Immature natural killer cell (primary cell): ENCODE measurements at regions not wholly inside any gene's neighbourhood (a gene's known extent, or its start where the extent isn't known, plus 50 kb on each side); places are given as distances from the start of the nearest gene placed in this dataset.
"Not testable (repeated sequence)": the region's sequence is repeated elsewhere in the genome, so short reads cannot be mapped to it uniquely, and the experiment has no call there.

Experiments
- DNase-seq, 3 donors: peaks; one replicate each; pipeline ENCODE4 v3.0.0; 2022; ENCODE audit warnings: mixed read lengths in 1 of 3
- H3K27ac Mint-ChIP-seq, 6 donors: one replicate each; pipeline ENCODE4 v1.8.0; 2020; ENCODE audit warnings: mixed read lengths in 6 of 6, mild to moderate bottlenecking in 5 of 6, inconsistent platforms in 4 of 6, moderate library complexity in 3 of 6
- H3K27me3 Mint-ChIP-seq, 3 donors: one replicate each; pipeline ENCODE4 v1.8.0; 2020 to 2021; ENCODE audit warnings: low read depth in 3 of 3, mild to moderate bottlenecking in 3 of 3, mixed read lengths in 3 of 3, moderate library complexity in 3 of 3, inconsistent platforms in 1 of 3
- H3K36me3 Mint-ChIP-seq, 3 donors: one replicate each; pipeline ENCODE4 v1.8.0; 2020; ENCODE audit warnings: mixed read lengths in 3 of 3, inconsistent platforms in 2 of 3, mild to moderate bottlenecking in 2 of 3
- H3K4me1 Mint-ChIP-seq, 2 donors: one replicate each; pipeline ENCODE4 v1.8.0; 2020; ENCODE audit warnings: inconsistent platforms in 2 of 2, mild to moderate bottlenecking in 2 of 2, mixed read lengths in 2 of 2, moderate library complexity in 1 of 2
- H3K4me3 Mint-ChIP-seq, 5 donors: one replicate each; pipeline ENCODE4 v1.8.0; 2020; ENCODE audit warnings: mild to moderate bottlenecking in 5 of 5, mixed read lengths in 5 of 5, inconsistent platforms in 3 of 5, moderate library complexity in 3 of 5
- H3K9me3 Mint-ChIP-seq, 6 donors: one replicate each; pipeline ENCODE4 v1.8.0; 2020; ENCODE audit warnings: mild to moderate bottlenecking in 6 of 6, mixed read lengths in 6 of 6, inconsistent platforms in 4 of 6, moderate library complexity in 3 of 6

DNA sequence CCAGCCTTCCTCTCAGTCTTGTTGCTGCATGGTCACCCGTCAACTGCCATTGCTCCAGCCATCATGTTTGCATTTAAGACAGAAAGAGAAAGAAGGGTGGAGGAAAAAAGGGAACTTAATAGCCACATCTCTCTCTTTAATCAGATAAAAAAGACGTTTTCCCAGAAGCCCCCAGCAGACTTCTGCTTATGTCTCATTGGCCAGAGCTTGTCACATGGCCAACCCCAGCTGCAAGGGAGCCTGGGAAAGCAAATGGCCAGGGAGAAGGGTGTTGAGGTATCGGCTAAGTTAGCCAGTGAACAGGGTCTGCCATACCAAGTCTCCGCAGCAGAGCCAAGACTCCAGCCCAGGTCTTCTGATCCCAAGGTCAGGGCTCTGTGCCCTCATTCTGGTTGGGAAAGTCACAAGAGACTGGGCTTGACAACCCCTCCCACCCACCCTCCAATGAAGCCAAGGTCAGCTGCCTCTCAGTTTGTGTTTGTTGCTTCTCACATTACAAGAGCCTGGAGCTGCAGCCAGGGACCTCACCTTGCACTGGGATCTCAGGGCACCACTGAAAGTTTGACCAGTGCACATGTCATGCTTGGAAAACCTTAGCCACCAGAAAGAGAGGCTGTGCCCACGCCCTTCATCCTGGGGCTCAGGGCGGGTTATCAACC is 80.3 kb upstream of the LYZL2 start:
- Mint-ChIP-seq H3K4me3 (no peak overlapping the region), H3K4me1 (peaks cover 11 to 12% of the 10 kb centered on the region in 2 donors), H3K27ac (no peak overlapping the region), H3K9me3 (peaks cover 3 to 23% (median 15%) of the 10 kb centered on the region in 6 donors), H3K27me3 (peaks cover 0 to 5% (median 0%) of the 10 kb centered on the region in 3 donors), H3K36me3 (peaks cover 5 to 14% (median 11%) of the 10 kb centered on the region in 3 donors)
- DNase-seq: no peak

DNA sequence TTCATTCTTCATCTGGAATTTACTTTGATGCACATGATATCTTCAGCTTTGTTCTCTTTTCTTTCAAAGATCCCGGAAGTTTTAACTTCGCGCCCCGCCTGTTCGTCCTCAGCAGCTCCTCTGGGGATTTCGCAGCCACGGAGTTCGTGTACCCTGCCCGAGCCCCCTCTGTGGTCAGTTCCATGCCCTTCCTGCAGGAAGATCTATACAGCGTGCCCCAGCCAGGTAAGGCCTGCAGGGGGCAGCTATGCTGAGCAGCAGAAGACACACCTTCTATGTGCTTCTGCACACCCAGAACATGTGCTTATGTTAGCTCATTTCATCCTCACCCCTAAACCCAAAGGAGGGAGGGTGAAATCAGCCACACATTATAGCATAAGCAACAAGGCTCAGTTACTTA is 79.7 kb upstream of the LYZL2 start:
- H3K9me3 Mint-ChIP-seq: peaks cover 0 to 18% (median 12%) of the 10 kb centered on the region in 6 donors
- peaks cover 0 to 5% (median 0%) of the 10 kb centered on the region in 3 donors for H3K27me3 Mint-ChIP-seq
- DNase-seq: no peak
- H3K36me3 Mint-ChIP-seq: peaks cover 5 to 10% (median 8%) of the 10 kb centered on the region in 3 donors
- peak overlapping the region in 1 of 6 donors; percentile 31 for H3K27ac Mint-ChIP-seq
- H3K4me1 Mint-ChIP-seq: peaks cover 17 to 18% of the 10 kb centered on the region in 2 donors
- H3K4me3 Mint-ChIP-seq: no peak overlapping the region

DNA sequence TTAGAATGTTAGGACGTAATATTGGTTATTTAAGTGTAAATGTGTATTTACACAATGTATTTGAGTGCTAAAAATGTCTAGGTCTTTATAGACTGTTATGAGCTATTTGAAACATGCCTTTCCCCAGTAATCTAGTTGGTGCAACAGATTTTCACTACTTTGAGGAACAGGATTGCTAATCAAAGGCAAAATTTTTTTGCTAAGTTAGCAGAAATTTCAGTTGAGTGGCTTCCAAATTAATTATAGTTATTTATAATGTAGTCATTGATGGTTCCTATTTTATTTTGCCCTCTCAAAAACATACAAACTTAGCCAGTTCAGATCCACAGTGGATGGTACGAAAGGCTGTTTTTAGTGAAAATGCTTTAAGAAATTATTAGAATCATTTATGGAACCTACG is 78.7 kb upstream of the LYZL2 start:
- H3K4me3 Mint-ChIP-seq: no peak overlapping the region
- no peak for DNase-seq
- H3K9me3 Mint-ChIP-seq: peaks cover 0 to 8% (median 3%) of the 10 kb centered on the region in 6 donors
- H3K27me3 Mint-ChIP-seq: peaks cover 0 to 3% (median 0%) of the 10 kb centered on the region in 3 donors
- H3K4me1 Mint-ChIP-seq: peaks cover 21% of the 10 kb centered on the region in 2 donors
- peaks cover 3 to 5% (median 3%) of the 10 kb centered on the region in 3 donors for H3K36me3 Mint-ChIP-seq
- no peak overlapping the region for H3K27ac Mint-ChIP-seq

DNA sequence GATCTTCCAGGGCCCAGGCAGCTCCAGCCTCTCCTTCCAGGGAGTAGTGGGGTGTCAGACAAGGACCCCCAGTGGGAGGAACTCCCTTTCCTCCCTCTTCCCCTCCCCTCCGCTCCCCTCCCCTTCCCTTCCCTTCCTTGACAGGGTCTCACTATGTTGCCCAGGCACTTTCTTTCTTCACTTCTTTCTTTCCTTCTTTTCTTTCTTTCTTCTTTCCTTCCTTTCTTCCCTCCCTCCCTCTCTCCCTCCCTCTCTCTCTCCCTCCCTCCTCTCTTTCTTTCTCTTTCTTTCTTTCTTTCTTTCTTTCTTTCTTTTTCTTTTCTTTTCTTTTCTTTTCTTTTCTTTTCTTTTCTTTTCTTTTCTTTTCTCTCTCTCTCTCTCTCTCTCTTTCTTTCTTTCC is 76.6 kb upstream of the LYZL2 start:
- not testable (repeated sequence) for H3K4me3 Mint-ChIP-seq, H3K9me3 Mint-ChIP-seq, H3K27me3 Mint-ChIP-seq, H3K36me3 Mint-ChIP-seq, DNase-seq
- peak overlapping the region in 1 of 6 donors; percentile 46 for H3K27ac Mint-ChIP-seq
- peaks cover 34 to 38% of the 10 kb centered on the region in 2 donors for H3K4me1 Mint-ChIP-seq

DNA sequence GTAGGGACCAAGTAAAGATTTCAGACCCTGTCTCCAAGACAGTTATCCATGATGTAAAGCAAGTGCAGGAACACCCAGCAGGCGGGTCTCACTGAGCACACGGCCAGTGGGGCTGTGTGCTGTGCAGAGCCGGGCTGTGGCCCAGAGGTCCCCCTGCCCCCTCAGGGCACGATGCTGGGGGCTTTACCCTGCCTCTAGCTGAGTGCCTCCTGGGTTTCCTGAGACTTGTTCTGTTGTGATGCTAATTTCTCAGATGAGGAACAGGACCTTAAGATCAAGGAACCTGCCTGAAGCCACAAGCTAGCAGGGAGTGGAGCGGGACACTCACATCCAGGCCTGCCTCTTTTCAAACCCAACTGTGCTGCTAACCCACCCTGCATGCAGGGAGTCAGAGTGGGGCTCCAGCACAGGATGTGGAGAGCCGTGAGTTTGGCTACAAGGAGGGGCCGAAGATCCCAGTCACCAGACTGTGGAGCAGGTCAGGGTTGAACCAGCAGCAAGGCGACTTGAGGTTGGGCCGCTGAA is 76.1 kb upstream of the LYZL2 start:
- Mint-ChIP-seq H3K4me3 (peak overlapping the region; percentile 52 to 86 (median 78)), H3K27ac (peak overlapping the region; percentile 37 to 89 (median 84)), H3K4me1 (peaks cover 36 to 43% of the 10 kb centered on the region in 2 donors), H3K36me3 (no peaks in the 10 kb centered on the region), H3K27me3 (peaks cover 5 to 11% (median 5%) of the 10 kb centered on the region in 3 donors), H3K9me3 (no peaks in the 10 kb centered on the region)
- DNase-seq: no peak

DNA sequence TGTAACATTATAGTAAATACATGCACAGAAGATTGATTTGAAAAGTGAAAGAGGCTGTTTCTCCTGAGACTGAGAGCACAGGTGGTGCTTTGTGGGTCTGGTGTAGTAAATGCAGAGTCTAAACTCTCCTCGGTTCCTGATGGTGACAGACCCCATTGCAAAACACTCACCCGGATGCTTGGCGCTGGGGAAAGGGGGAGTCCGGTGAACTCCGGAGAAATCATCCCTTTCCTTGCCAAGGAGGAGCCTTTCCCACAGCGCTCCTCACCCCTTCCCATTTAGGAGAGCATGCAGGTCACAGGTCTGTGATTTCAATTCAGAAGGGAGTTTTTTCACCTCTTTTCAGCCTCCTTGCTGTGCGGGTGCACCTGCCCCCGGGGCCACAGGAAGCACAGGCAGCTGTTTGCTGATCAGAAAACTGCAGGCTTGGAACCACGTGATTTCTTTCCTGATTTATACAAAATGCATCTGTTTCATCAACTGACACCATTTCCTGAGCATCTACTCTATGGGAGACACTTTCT is 75.6 kb upstream of the LYZL2 start:
- peak overlapping the region; percentile 52 to 86 (median 78) for H3K4me3 Mint-ChIP-seq
- peak overlapping the region; percentile 37 to 89 (median 84) for H3K27ac Mint-ChIP-seq
- no peaks in the 10 kb centered on the region for H3K9me3 Mint-ChIP-seq
- H3K4me1 Mint-ChIP-seq: peaks cover 40 to 48% of the 10 kb centered on the region in 2 donors
- peaks cover 5 to 11% (median 5%) of the 10 kb centered on the region in 3 donors for H3K27me3 Mint-ChIP-seq
- H3K36me3 Mint-ChIP-seq: no peaks in the 10 kb centered on the region
- peak in 2 of 3 donors; percentile 8 to 15 for DNase-seq

DNA sequence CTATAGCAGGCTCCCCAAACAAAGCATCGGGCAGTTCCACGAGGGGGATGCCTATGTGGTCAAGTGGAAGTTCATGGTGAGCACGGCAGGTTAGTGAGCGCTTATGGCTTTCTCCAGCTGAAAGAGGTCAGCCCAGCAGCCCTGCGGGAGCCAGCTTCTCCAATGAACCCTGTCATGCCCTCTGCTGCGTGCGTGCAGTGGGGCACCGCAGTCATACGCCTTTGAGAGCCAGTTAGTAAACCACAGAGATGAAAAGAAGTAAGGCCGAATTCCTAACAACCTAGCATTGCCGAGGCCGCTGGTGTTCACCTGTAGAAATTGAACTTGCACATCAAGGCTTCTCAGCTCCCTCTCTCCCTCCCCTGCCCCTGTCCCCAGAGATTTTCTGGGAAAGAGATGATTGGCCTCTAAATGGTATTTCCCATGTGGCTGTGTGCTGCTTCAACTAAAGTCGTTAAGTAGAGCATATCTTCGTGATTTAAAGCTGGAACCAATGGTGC is 75.1 kb upstream of the LYZL2 start:
- Mint-ChIP-seq H3K4me3 (peak overlapping the region; percentile 52 to 86 (median 78)), H3K27ac (peak overlapping the region; percentile 37 to 89 (median 84)), H3K4me1 (peaks cover 40 to 51% of the 10 kb centered on the region in 2 donors), H3K27me3 (peaks cover 5 to 11% (median 5%) of the 10 kb centered on the region in 3 donors)
- not testable (repeated sequence) for DNase-seq, H3K36me3 Mint-ChIP-seq, H3K9me3 Mint-ChIP-seq

DNA sequence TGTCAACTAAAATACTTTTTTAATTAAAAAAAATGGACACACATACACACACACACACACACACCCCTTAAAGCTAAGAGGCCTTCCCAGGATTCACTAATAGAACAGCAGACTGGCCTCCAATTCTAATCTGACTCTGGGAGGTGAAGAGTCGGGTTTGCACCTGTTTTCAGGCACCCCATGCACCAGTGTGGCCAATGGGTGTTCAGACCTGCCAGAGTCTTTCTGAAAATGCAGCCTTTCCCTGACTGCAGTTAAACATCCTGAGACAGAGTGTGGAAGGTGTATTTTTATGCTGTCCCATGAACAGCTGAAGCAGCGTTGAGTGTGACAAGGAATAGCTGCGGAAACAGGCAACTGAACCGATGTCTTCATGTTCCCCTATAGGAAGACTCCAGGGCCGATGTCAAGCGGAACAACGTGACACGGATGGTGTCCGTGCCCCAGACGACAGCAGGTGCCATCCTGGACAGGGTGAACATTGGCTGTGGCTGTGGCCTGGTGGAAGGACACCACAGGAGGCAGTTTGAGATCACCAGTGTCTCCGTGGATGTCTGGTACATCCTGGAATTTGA is 74.6 kb upstream of the LYZL2 start:
- DNase-seq: no peak
- Mint-ChIP-seq H3K36me3 (no peaks in the 10 kb centered on the region), H3K4me1 (peaks cover 43 to 57% of the 10 kb centered on the region in 2 donors), H3K27me3 (peaks cover 4 to 11% (median 5%) of the 10 kb centered on the region in 3 donors), H3K27ac (peak overlapping the region; percentile 72 to 93 (median 85)), H3K4me3 (peak overlapping the region in 4 of 5 donors; percentile 6 to 86 (median 40)), H3K9me3 (no peaks in the 10 kb centered on the region)

DNA sequence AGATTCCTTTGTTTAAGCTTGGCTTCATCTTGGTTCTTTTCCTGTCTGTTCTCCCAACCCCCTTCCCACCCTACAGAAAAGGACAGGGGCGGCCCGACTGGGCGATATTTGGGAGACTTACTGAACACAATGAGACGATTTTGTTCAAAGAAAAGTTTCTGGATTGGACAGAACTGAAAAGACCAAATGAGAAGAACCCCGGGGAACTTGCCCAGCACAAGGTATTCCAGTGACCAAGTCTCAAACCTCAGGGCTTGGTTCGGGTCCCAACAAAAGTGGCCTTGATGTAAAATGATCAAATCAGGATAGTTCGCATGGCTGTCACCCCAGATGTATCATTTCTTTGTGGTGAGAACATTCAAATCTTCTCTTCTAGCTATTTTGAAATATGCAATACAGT is 73.9 kb upstream of the LYZL2 start:
- peak overlapping the region in 5 of 6 donors; percentile 74 to 93 (median 84) for H3K27ac Mint-ChIP-seq
- H3K4me3 Mint-ChIP-seq, H3K36me3 Mint-ChIP-seq, DNase-seq, H3K9me3 Mint-ChIP-seq: not testable (repeated sequence)
- peaks cover 4 to 11% (median 5%) of the 10 kb centered on the region in 3 donors for H3K27me3 Mint-ChIP-seq
- H3K4me1 Mint-ChIP-seq: peaks cover 43 to 58% of the 10 kb centered on the region in 2 donors

DNA sequence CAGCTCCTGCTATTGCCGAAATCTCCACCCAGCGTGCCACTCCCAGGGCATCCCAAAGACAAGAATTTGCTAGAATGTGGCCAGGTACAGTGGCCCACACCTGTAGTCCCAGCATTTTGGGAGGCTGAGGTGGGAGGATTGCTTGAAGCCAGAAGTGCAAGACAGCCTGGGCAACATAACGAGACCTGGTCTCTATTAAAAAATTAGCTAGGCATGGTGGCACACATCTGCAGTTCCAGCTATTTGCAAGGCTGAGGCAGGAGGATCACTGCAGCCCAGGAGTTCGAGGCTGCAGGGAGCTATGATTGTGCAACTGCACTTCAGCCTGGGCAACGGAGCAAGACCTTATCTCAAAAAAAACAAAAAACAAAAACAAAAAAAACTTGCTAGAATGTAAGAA is 73.3 kb upstream of the LYZL2 start:
- no peak for DNase-seq
- no peak overlapping the region for H3K4me3 Mint-ChIP-seq
- H3K27me3 Mint-ChIP-seq: peaks cover 4 to 11% (median 5%) of the 10 kb centered on the region in 3 donors
- no peaks in the 10 kb centered on the region for H3K36me3 Mint-ChIP-seq
- peaks cover 45 to 64% of the 10 kb centered on the region in 2 donors for H3K4me1 Mint-ChIP-seq
- no peaks in the 10 kb centered on the region for H3K9me3 Mint-ChIP-seq
- H3K27ac Mint-ChIP-seq: peak overlapping the region; percentile 91 to 99 (median 97)

DNA sequence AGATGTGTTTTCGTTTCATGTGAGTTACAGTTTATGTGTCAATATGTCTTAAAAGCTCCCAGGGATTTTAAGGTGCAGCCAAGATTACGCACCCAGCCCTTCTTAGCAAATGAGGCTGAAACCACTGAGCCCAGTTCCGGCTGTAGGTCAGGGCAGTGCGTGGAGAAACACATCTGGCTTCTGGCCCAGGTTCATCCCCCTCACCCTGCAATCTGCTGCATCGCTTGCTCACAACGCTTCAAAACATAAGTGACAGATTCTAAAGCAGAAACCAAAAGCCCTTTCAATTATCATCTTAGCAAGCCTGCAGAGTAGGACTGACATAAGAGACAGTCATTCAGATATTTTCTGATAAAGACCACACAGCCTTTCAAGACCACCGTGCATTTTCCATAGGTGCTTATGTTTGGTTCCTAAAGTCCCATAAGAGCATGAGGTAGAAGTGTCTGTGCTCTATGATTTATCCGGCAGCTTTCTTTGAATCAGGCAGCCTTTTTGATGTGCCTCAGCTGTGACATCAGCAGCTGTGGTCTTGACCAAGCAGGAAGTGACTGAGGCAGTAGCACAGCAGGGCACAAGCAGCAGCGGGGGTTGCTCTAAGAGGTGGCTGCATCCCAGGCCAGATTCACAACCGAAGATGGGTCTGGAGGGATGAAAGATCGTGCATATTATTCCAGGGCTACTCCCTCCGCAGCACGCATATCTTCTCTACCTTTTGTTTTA is 72.1 kb upstream of the LYZL2 start:
- H3K27ac Mint-ChIP-seq: peak overlapping the region; percentile 91 to 99 (median 97)
- peak; percentile 76 to 83 (median 82) for DNase-seq
- peaks cover 53 to 73% of the 10 kb centered on the region in 2 donors for H3K4me1 Mint-ChIP-seq
- peak overlapping the region; percentile 72 to 86 (median 82) for H3K4me3 Mint-ChIP-seq
- H3K27me3 Mint-ChIP-seq: peaks cover 4 to 11% (median 5%) of the 10 kb centered on the region in 3 donors
- H3K36me3 Mint-ChIP-seq: no peaks in the 10 kb centered on the region
- H3K9me3 Mint-ChIP-seq: no peaks in the 10 kb centered on the region

DNA sequence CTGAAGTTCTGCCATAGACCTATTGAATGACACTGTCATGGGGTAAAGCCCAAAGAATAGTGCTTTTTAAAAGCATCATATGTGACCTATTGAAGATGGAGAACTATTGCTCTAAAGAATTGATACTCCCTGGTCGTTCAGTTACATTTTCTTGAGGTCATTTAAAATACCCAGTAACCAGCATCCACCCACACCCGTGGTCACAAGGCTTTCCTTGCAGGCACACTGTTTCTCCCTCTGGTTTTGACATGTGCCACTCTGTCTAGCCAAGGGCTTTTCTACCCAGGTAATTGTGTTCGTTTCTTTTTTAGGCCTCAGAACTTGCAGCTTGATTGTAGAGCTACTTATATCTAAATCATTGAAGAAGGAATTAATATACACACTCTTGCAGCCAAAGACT is 68.3 kb upstream of the LYZL2 start:
- Mint-ChIP-seq H3K27ac (peak overlapping the region in 3 of 6 donors; percentile 1 to 43 (median 25)), H3K4me3 (no peak overlapping the region), H3K27me3 (peaks cover 3 to 15% (median 5%) of the 10 kb centered on the region in 3 donors), H3K36me3 (no peaks in the 10 kb centered on the region), H3K4me1 (peaks cover 33 to 51% of the 10 kb centered on the region in 2 donors), H3K9me3 (no peaks in the 10 kb centered on the region)
- no peak for DNase-seq

DNA sequence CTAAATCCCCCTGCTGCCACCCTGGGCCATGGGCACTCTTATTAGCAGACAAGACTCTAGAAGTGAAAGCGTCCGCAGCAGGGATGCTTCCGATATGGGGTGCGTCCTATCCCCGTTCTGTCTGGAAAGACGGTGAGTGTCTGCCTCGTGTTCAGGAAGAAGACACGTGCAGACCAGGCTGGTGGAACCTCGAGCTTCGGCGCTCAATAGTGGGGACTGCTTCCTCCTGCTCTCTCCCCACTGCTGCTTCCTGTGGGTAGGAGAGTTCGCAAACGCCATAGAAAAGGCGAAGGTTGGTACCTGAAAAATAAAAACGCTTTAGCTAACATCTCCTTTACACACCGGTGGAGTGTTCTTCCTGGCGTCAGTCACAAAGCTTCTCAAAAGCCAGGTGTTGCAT is 67.7 kb upstream of the LYZL2 start:
- Mint-ChIP-seq H3K27ac (peak overlapping the region in 3 of 6 donors; percentile 9 to 50 (median 40)), H3K27me3 (peaks cover 3 to 13% (median 5%) of the 10 kb centered on the region in 3 donors), H3K4me1 (peaks cover 28 to 45% of the 10 kb centered on the region in 2 donors), H3K4me3 (peak overlapping the region in 1 of 5 donors; percentile 41)
- H3K9me3 Mint-ChIP-seq, H3K36me3 Mint-ChIP-seq, DNase-seq: not testable (repeated sequence)
